Ascending aorta (tissue), 2 donors: ENCODE measurements at regions not wholly inside any gene's neighbourhood (a gene's known extent, or its start where the extent isn't known, plus 50 kb on each side); places are given as distances from the start of the nearest gene placed in this dataset.

ENCODE experiments used
- DNase-seq, 2 donors: peaks; one replicate each; pipeline ENCODE4 v3.0.0-alpha.2; 2019; ENCODE audit warnings: low spot score in 2 of 2
- H3K27ac ChIP-seq, 2 donors: fragments of 200-600 bp; sonication (generic); one replicate each; pipeline ENCODE4 v1.5.1; 2016 to 2017; ENCODE audit warnings: mild to moderate bottlenecking in 1 of 2
- H3K27me3 ChIP-seq: fragments of 200-600 bp; sonication (generic); one replicate; pipeline ENCODE4 v1.5.1; 2017
- H3K36me3 ChIP-seq, 2 donors: fragments of 200-600 bp; sonication (generic); one replicate each; pipeline ENCODE4 v1.5.1; 2016
- H3K4me1 ChIP-seq, 2 donors: fragments of 200-600 bp; sonication (generic); one replicate each; pipeline ENCODE4 v1.5.1; 2016 to 2017; ENCODE audit warnings: mild to moderate bottlenecking in 1 of 2
- H3K4me3 ChIP-seq, 2 donors: fragments of 200-600 bp; sonication (generic); one replicate each; pipeline ENCODE4 v1.5.1; 2016 to 2017; ENCODE audit warnings: mild to moderate bottlenecking in 1 of 2
- H3K9me3 ChIP-seq, 2 donors: fragments of 200-600 bp; sonication (generic); one replicate each; pipeline ENCODE4 v1.5.1; 2016
- intact Hi-C: fragments of 100-400 bp; cut with DNase I; formaldehyde crosslinking; loops from one replicate; pipeline ENCODE4 v1.15.1; 2023
- TF ChIP-seq, protein P1 (sequence below), 3 experiments: fragments of 200-600 bp in 2 of 3; fragments of 450-650 bp in 1 of 3; sonication (generic) in 2 of 3; IDR thresholded peaks; one replicate each; pipeline ENCODE4 v1.5.1; 2016 to 2019; ENCODE audit warnings: antibody characterized with exemption in 3 of 3, mild to moderate bottlenecking in 1 of 3, moderate library complexity in 1 of 3

DNA sequence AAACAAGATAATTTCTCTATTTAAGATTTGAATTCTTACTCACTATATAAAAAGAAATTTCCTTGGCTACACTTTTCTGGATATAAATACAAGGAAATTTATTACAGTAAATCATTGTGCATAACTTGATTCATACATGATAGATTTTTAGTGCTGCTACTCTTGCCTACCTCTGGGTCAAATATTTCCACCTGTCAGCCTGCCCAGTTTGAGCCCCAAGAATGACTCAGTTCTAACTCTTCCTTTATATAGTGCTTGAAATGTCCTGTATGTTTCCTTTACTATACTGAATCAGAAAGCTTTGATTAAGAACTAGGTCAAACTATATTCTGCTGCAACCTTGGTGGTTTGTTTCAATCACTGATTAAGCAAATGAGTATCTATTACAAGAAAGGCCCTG lies 147.4 kb upstream of the FTMT start:
- intact Hi-C loops: no loop called here
- DNase-seq: no peak
- Histone ChIP-seq H3K36me3 (no peaks in the 10 kb centered on the region), H3K9me3 (no peaks in the 10 kb centered on the region), H3K4me3 (no peak overlapping the region), H3K4me1 (no peaks in the 10 kb centered on the region), H3K27me3 (no peaks in the 10 kb centered on the region), H3K27ac (no peak overlapping the region)
- TF ChIP-seq, protein P1, sequence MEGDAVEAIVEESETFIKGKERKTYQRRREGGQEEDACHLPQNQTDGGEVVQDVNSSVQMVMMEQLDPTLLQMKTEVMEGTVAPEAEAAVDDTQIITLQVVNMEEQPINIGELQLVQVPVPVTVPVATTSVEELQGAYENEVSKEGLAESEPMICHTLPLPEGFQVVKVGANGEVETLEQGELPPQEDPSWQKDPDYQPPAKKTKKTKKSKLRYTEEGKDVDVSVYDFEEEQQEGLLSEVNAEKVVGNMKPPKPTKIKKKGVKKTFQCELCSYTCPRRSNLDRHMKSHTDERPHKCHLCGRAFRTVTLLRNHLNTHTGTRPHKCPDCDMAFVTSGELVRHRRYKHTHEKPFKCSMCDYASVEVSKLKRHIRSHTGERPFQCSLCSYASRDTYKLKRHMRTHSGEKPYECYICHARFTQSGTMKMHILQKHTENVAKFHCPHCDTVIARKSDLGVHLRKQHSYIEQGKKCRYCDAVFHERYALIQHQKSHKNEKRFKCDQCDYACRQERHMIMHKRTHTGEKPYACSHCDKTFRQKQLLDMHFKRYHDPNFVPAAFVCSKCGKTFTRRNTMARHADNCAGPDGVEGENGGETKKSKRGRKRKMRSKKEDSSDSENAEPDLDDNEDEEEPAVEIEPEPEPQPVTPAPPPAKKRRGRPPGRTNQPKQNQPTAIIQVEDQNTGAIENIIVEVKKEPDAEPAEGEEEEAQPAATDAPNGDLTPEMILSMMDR (IDR thresholded peaks at IDR 0.05): no peak

DNA sequence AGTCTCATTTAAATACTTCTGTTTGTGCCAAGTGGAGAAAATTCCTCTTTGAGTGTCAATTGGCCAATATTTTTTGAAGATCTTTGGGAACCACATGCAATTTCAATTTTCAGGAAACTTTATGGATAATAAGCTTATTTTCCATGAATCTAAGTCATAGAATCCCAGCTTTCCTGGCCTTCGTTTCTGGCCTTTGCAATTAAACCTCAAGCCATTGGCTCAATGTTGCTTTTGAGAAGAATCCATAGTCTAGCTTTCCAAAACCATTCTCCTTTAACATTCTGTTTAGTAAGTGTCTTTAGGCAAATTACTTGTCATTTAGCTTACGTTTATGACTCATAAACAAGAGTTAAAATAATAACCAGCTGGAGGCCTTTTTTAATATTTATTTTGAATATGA lies 145.0 kb upstream of the FTMT start:
- intact Hi-C loops: no loop called here
- H3K4me1 ChIP-seq: no peaks in the 10 kb centered on the region
- H3K27ac ChIP-seq: no peak overlapping the region
- no peak overlapping the region for H3K4me3 ChIP-seq
- H3K36me3 ChIP-seq: no peaks in the 10 kb centered on the region
- H3K27me3 ChIP-seq: no peaks in the 10 kb centered on the region
- no peaks in the 10 kb centered on the region for H3K9me3 ChIP-seq
- DNase-seq: no peak
- TF ChIP-seq, protein P1 (IDR thresholded peaks at IDR 0.05): no peak

DNA sequence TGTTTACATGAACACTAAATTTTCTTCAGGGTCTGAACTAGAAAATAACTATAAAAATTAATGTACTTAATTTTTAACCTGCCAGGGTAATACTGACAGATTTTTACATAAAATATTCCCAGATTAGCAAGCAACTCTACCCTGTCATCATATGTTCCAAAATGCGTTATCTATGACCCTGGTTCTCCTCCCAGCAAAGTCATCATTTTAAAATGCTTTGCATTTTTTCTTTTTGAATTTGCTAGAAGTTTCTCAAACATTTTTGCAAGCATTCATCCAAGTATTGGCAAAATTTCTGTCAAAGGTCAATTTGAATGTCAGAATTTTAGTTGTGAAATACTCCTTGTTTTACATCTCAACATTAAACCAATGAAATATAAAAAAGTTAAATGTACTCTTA lies 144.5 kb upstream of the FTMT start:
- intact Hi-C loops: no loop called here
- no peaks in the 10 kb centered on the region for H3K27me3 ChIP-seq
- TF ChIP-seq, protein P1 (IDR thresholded peaks at IDR 0.05): no peak

DNA sequence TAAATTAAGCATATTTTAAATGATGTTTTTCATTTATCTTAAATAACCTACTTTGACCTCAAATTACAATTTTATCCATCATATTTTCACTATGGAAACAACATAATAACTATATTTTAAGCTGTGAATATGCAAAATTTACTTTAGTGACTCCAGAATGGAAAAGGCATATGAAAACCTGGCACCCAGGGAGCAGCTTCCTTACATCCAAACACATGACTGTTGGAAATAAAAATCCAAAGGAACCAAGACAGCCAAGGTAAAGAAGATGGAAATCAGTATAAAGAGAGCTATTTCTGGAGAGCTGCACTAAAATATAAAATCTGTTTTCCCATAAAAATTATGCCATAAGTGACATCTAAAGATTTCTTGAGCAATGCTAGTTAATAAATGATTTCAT lies 140.3 kb upstream of the FTMT start:
- Histone ChIP-seq H3K9me3 (no peaks in the 10 kb centered on the region), H3K36me3 (no peaks in the 10 kb centered on the region), H3K27me3 (no peaks in the 10 kb centered on the region), H3K4me3 (no peak overlapping the region), H3K27ac (no peak overlapping the region), H3K4me1 (no peaks in the 10 kb centered on the region)
- DNase-seq: no peak
- TF ChIP-seq, protein P1 (IDR thresholded peaks at IDR 0.05): no peak
- intact Hi-C loops: no loop called here

More for the DNA sequence above, 144.5 kb upstream of the FTMT start:
- Histone ChIP-seq H3K36me3 (no peaks in the 10 kb centered on the region), H3K4me3 (no peak overlapping the region), H3K9me3 (no peaks in the 10 kb centered on the region), H3K27ac (no peak overlapping the region), H3K4me1 (no peaks in the 10 kb centered on the region)
- DNase-seq: no peak

DNA sequence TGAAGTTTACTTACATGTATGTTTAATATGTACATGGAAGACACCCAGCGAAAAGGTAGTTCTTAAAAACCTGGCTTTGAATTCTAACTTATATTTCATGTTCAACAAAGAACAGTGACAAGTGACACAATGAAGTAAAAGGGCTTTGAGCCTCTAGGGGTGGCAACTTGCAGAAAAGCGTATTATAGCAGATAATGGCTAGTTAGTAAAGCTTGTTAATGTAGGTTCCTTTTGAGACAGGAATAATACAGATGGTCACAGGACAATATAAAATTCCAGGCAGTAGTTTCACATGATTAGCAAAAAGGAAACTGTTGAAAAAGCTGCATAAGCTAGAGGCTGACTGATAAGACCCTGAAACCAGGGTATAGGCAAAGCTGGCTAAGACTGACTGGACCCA lies 132.4 kb upstream of the FTMT start:
- H3K4me3 ChIP-seq: no peak overlapping the region
- TF ChIP-seq, protein P1 (IDR thresholded peaks at IDR 0.05): no peak
- no peaks in the 10 kb centered on the region for H3K9me3 ChIP-seq
- H3K36me3 ChIP-seq: no peaks in the 10 kb centered on the region
- no peaks in the 10 kb centered on the region for H3K4me1 ChIP-seq
- intact Hi-C loops: no loop called here
- no peak overlapping the region for H3K27ac ChIP-seq
- no peak for DNase-seq
- H3K27me3 ChIP-seq: no peaks in the 10 kb centered on the region

DNA sequence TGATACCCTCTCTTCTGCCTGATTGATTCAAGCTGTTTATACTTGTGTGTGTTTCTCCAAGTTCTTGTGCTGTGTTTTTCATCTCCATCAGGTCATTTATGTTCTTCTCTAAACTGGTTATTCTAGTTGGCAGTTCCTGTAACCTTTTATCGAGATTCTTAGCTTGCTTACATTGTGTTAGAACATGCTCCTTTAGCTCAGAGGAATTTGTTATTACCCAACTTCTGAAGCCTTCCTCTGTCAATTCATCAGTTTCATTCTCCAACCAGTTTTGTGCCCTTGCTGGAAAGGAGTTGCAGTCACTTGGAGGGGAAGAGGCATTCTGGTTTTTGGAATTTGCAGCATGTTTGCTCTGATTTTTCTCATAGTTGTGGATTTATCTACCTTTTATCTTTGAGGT lies 126.2 kb upstream of the FTMT start:
- intact Hi-C loops: no loop called here
- TF ChIP-seq, protein P1 (IDR thresholded peaks at IDR 0.05): no peak

More for the DNA sequence above, 126.2 kb upstream of the FTMT start:
- Histone ChIP-seq H3K36me3 (no peaks in the 10 kb centered on the region), H3K27me3 (no peaks in the 10 kb centered on the region), H3K27ac (no peak overlapping the region), H3K4me1 (no peaks in the 10 kb centered on the region), H3K4me3 (no peak overlapping the region), H3K9me3 (no peaks in the 10 kb centered on the region)
- DNase-seq: no peak
